NCI-H524 (cell line): ENCODE measurements at regions not wholly inside any gene's neighbourhood (a gene's known extent, or its start where the extent isn't known, plus 50 kb on each side); places are given as distances from the start of the nearest gene placed in this dataset.
"Not testable (repeated sequence)": the region's sequence is repeated elsewhere in the genome, so short reads cannot be mapped to it uniquely, and the experiment has no call there.

Source experiments
- DNase-seq, 2 experiments: peaks; one replicate each; lab custom pipeline; 2025; lab: John Stamatoyannopoulos, UW

GRCh38 chr19:13712767-13713201, 51.5 kb upstream of the MRI1 start:
- DNase-seq = peak; percentile 78 to 84

- DNase-seq = no peak
Observed at GRCh38 chr19:13707915-13708314, 56.4 kb upstream of the MRI1 start.

GRCh38 chr19:13705928-13706447, 58.3 kb upstream of the MRI1 start:
- peak in 1 of 2 experiments; percentile 13 for DNase-seq

GRCh38 chr19:13705201-13705600, 59.1 kb upstream of the MRI1 start:
- no peak for DNase-seq

- DNase-seq = no peak
Observed at GRCh38 chr19:13701624-13702023, 62.7 kb upstream of the MRI1 start.

- DNase-seq = peak in 1 of 2 experiments; percentile 12
Observed at GRCh38 chr19:13700621-13701020, 63.7 kb upstream of the MRI1 start.

- DNase-seq = no peak
Observed at GRCh38 chr19:13699786-13700185, 64.5 kb upstream of the MRI1 start.

- DNase-seq = no peak
Observed at GRCh38 chr19:13696839-13697238, 67.5 kb upstream of the MRI1 start.

- peak in 1 of 2 experiments; percentile 66 for DNase-seq
Observed at GRCh38 chr19:13693889-13694288, 70.4 kb upstream of the MRI1 start.

GRCh38 chr19:13691569-13692435, 72.5 kb upstream of the MRI1 start:
- DNase-seq = no peak

- DNase-seq = peak; percentile 83 to 84
Observed at GRCh38 chr19:13689085-13689484, 75.2 kb upstream of the MRI1 start.

GRCh38 chr19:13684021-13684420, 80.3 kb upstream of the MRI1 start:
- DNase-seq = peak; percentile 86 to 91

GRCh38 chr19:13681509-13681908, 82.8 kb upstream of the MRI1 start:
- DNase-seq = no peak

- DNase-seq = not testable (repeated sequence)
Observed at GRCh38 chr19:13680708-13681360, 83.5 kb upstream of the MRI1 start.

- not testable (repeated sequence) for DNase-seq
Observed at GRCh38 chr19:13676967-13677366, 87.4 kb upstream of the MRI1 start.

GRCh38 chr19:13672480-13673175, 91.7 kb upstream of the MRI1 start:
- DNase-seq = peak in 1 of 2 experiments; percentile 38

GRCh38 chr19:13670846-13671245, 93.5 kb upstream of the MRI1 start:
- no peak for DNase-seq

- no peak for DNase-seq
Observed at GRCh38 chr19:13669780-13670355, 94.5 kb upstream of the MRI1 start.

GRCh38 chr19:13668964-13669363, 95.4 kb upstream of the MRI1 start:
- DNase-seq = no peak

- DNase-seq = no peak
Observed at GRCh38 chr19:13666165-13666564, 98.2 kb upstream of the MRI1 start.

- no peak for DNase-seq
Observed at GRCh38 chr19:13665125-13665905, 99.0 kb upstream of the MRI1 start.
